Stimulated activated CD4-positive, alpha-beta T cell treated with anti-CD3 and anti-CD28 coated beads, Interleukin-1b, Interleukin-23, amount 100 ng/mL, for 1 hour (primary cell): ENCODE measurements at regions not wholly inside any gene's neighbourhood (a gene's known extent, or its start where the extent isn't known, plus 50 kb on each side); places are given as distances from the start of the nearest gene placed in this dataset.

Experiments
- DNase-seq, 2 donors: peaks; one replicate each; pipeline ENCODE4 v3.0.0-alpha.2; 2020; ENCODE audit warnings: low read depth in 2 of 2

- DNase-seq, result no peak
Observed at GRCh38 chr6:18674346-18674745, 287.2 kb downstream of the RNF144B start.

- no peak for DNase-seq
Observed at GRCh38 chr6:18675881-18676280, 288.7 kb downstream of the RNF144B start.

- no peak for DNase-seq
Observed at GRCh38 chr6:18676548-18676947, 289.4 kb downstream of the RNF144B start.

GRCh38 chr6:18680842-18681241 is 293.7 kb downstream of the RNF144B start:
- no peak for DNase-seq

- DNase-seq, result no peak
Observed at GRCh38 chr6:18681832-18682503, 294.8 kb downstream of the RNF144B start.

GRCh38 chr6:18684343-18684742 is 297.2 kb downstream of the RNF144B start:
- DNase-seq, result no peak

- no peak for DNase-seq
Observed at GRCh38 chr6:18692929-18693685, 306.0 kb downstream of the RNF144B start.

- DNase-seq, result no peak
Observed at GRCh38 chr6:18693881-18694280, 306.7 kb downstream of the RNF144B start.

- DNase-seq, result no peak
Observed at GRCh38 chr6:18703546-18703945, 316.4 kb downstream of the RNF144B start.

- DNase-seq, result no peak
Observed at GRCh38 chr6:18707714-18708439, 320.7 kb downstream of the RNF144B start.

- DNase-seq, result no peak
Observed at GRCh38 chr6:18712595-18712994, 325.4 kb downstream of the RNF144B start.

- DNase-seq, result no peak
Observed at GRCh38 chr6:18720075-18720474, 332.9 kb downstream of the RNF144B start.

GRCh38 chr6:18724056-18724455 is 336.9 kb downstream of the RNF144B start:
- no peak for DNase-seq

GRCh38 chr6:18725449-18725848 is 338.3 kb downstream of the RNF144B start:
- no peak for DNase-seq

- no peak for DNase-seq
Observed at GRCh38 chr6:18733921-18734550, 346.9 kb downstream of the RNF144B start.

- no peak for DNase-seq
Observed at GRCh38 chr6:18741741-18742140, 354.6 kb downstream of the RNF144B start.

- no peak for DNase-seq
Observed at GRCh38 chr6:18742406-18742805, 355.3 kb downstream of the RNF144B start.

- DNase-seq, result no peak
Observed at GRCh38 chr6:18746727-18747126, 359.6 kb downstream of the RNF144B start.

GRCh38 chr6:18748314-18748713 is 361.2 kb downstream of the RNF144B start:
- DNase-seq, result no peak

- no peak for DNase-seq
Observed at GRCh38 chr6:18752278-18753068, 365.3 kb downstream of the RNF144B start.

- no peak for DNase-seq
Observed at GRCh38 chr6:18753076-18753475, 365.9 kb downstream of the RNF144B start.
